ENCODE measurements at regions not wholly inside any gene's neighbourhood (a gene's known extent, or its start where the extent isn't known, plus 50 kb on each side); places are given as distances from the start of the nearest gene placed in this dataset.

DNA sequence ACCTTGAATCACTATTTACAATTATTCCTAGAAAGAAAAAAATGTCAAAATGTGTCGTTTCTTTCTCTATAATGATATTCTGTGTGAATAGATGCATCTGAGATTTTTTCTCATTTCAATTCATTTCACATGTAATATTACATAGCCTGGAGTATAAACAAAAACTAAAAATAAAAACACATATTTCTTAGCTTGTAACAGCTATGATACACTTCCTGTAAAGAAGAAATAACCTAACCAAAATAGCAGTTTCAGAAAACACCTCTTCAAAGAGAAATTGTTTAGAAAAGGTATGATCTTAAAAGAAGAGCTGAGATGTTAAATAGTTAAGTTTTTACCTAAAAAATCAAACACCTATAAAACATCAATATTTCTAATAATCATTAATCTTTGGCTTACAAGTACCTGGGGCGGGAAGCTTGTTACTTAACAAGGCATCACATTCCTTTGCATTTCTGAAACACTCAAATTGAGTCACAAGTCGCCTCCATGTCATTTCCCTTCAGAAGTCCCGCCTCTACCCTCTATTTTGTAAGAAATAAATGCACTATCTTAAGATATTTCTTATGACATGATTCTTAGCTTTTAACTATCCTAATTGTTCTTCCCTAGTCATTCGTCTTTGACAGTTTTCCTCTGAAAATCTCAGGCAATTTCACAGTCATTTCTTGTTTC, 76.5 kb downstream of the PCDH18 start:
- H3K4me3 ChIP-seq (replicated peaks; ENCODE audit: insufficient read depth, low read length), result no peak overlapping the region
- TF ChIP-seq, protein P1, sequence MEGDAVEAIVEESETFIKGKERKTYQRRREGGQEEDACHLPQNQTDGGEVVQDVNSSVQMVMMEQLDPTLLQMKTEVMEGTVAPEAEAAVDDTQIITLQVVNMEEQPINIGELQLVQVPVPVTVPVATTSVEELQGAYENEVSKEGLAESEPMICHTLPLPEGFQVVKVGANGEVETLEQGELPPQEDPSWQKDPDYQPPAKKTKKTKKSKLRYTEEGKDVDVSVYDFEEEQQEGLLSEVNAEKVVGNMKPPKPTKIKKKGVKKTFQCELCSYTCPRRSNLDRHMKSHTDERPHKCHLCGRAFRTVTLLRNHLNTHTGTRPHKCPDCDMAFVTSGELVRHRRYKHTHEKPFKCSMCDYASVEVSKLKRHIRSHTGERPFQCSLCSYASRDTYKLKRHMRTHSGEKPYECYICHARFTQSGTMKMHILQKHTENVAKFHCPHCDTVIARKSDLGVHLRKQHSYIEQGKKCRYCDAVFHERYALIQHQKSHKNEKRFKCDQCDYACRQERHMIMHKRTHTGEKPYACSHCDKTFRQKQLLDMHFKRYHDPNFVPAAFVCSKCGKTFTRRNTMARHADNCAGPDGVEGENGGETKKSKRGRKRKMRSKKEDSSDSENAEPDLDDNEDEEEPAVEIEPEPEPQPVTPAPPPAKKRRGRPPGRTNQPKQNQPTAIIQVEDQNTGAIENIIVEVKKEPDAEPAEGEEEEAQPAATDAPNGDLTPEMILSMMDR (IDR thresholded peaks at IDR 0.05; ENCODE audit: insufficient read depth, low read length), result no peak
- TF ChIP-seq, protein P2, sequence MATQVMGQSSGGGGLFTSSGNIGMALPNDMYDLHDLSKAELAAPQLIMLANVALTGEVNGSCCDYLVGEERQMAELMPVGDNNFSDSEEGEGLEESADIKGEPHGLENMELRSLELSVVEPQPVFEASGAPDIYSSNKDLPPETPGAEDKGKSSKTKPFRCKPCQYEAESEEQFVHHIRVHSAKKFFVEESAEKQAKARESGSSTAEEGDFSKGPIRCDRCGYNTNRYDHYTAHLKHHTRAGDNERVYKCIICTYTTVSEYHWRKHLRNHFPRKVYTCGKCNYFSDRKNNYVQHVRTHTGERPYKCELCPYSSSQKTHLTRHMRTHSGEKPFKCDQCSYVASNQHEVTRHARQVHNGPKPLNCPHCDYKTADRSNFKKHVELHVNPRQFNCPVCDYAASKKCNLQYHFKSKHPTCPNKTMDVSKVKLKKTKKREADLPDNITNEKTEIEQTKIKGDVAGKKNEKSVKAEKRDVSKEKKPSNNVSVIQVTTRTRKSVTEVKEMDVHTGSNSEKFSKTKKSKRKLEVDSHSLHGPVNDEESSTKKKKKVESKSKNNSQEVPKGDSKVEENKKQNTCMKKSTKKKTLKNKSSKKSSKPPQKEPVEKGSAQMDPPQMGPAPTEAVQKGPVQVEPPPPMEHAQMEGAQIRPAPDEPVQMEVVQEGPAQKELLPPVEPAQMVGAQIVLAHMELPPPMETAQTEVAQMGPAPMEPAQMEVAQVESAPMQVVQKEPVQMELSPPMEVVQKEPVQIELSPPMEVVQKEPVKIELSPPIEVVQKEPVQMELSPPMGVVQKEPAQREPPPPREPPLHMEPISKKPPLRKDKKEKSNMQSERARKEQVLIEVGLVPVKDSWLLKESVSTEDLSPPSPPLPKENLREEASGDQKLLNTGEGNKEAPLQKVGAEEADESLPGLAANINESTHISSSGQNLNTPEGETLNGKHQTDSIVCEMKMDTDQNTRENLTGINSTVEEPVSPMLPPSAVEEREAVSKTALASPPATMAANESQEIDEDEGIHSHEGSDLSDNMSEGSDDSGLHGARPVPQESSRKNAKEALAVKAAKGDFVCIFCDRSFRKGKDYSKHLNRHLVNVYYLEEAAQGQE (IDR thresholded peaks at IDR 0.05; ENCODE audit: insufficient replicate concordance, low read depth), result no peak
- TF ChIP-seq POLR2AphosphoS5 (IDR thresholded peaks at IDR 0.05; ENCODE audit: low read depth) (no peak), GABPA (IDR thresholded peaks at IDR 0.05; ENCODE audit: low read depth) (no peak), SPI1 (IDR thresholded peaks at IDR 0.05; ENCODE audit: borderline replicate concordance, low read depth) (no peak)
- no peaks in the 10 kb centered on the region for H3K27me3 ChIP-seq (ENCODE audit: insufficient read depth, poor library complexity, severe bottlenecking)
- no peak overlapping the region for H3K27ac ChIP-seq (replicated peaks)
- DNase-seq (ENCODE audit: low read depth in 1 of 2, low spot score in 1 of 2), result no peak

DNA sequence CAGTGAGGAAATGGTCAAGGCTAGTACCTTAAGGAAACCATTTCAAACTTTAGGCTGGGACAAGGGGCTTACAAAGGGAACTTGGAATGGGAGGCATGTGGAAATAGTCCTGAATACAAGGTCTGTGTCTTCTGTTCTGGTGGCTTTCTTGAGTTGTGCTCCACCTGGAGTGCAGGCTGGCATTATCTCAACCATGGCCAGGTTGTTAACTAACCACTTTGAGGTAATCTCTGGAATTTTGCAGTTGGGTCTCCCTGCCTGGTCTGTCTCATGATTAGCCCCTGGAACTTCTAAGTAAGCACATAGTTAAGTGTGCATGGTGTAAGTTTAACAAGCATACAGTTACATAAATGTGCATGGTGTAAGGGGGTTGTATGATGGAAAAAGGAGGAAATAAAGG, 77.5 kb downstream of the PCDH18 start:
- Histone ChIP-seq H3K27me3 (ENCODE audit: insufficient read depth, poor library complexity, severe bottlenecking) (no peaks in the 10 kb centered on the region), H3K4me3 (replicated peaks; ENCODE audit: insufficient read depth, low read length) (no peak overlapping the region), H3K27ac (replicated peaks) (no peak overlapping the region)
- DNase-seq (ENCODE audit: low read depth in 1 of 2, low spot score in 1 of 2), result no peak
- TF ChIP-seq, protein P2 (IDR thresholded peaks at IDR 0.05; ENCODE audit: insufficient replicate concordance, low read depth), result no peak
- TF ChIP-seq POLR2AphosphoS5 (IDR thresholded peaks at IDR 0.05; ENCODE audit: low read depth) (no peak), GABPA (IDR thresholded peaks at IDR 0.05; ENCODE audit: low read depth) (no peak), SPI1 (IDR thresholded peaks at IDR 0.05; ENCODE audit: borderline replicate concordance, low read depth) (no peak)
- TF ChIP-seq, protein P1 (IDR thresholded peaks at IDR 0.05; ENCODE audit: insufficient read depth, low read length), result no peak

DNA sequence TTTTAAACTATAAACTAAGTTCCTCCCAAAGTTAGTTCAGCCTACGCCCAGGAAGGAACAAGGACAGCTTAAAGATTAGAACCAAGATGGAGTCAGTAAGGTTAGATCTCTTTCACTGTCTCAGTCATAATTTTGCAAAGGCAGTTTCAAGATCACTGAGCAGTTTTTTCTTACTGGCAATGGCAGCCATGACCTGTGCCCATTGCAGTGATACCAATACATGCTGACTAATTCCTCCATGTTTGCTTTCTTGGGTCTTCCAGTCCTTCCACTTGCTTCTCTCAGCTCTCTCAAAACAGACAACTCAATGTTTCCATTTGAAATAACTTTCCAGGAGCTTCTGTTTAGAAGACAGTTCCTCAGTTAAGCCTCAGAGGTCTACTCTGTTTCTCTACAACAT, 79.5 kb downstream of the PCDH18 start:
- TF ChIP-seq, protein P2 (IDR thresholded peaks at IDR 0.05; ENCODE audit: insufficient replicate concordance, low read depth), result no peak
- no peak for TF ChIP-seq POLR2AphosphoS5 (IDR thresholded peaks at IDR 0.05; ENCODE audit: low read depth)
- TF ChIP-seq, protein P1 (IDR thresholded peaks at IDR 0.05; ENCODE audit: insufficient read depth, low read length), result no peak
- TF ChIP-seq SPI1 (IDR thresholded peaks at IDR 0.05; ENCODE audit: borderline replicate concordance, low read depth), result no peak
- TF ChIP-seq GABPA (IDR thresholded peaks at IDR 0.05; ENCODE audit: low read depth), result no peak
- H3K27me3 ChIP-seq (ENCODE audit: insufficient read depth, poor library complexity, severe bottlenecking), result no peaks in the 10 kb centered on the region
- no peak overlapping the region for H3K4me3 ChIP-seq (replicated peaks; ENCODE audit: insufficient read depth, low read length)
- no peak overlapping the region for H3K27ac ChIP-seq (replicated peaks)
- no peak for DNase-seq (ENCODE audit: low read depth in 1 of 2, low spot score in 1 of 2)

All from HL-60 (cell line).